ENCODE measurements at regions not wholly inside any gene's neighbourhood (a gene's known extent, or its start where the extent isn't known, plus 50 kb on each side); places are given as distances from the start of the nearest gene placed in this dataset.
"Not testable (repeated sequence)": the region's sequence is repeated elsewhere in the genome, so short reads cannot be mapped to it uniquely, and the experiment has no call there.

DNA sequence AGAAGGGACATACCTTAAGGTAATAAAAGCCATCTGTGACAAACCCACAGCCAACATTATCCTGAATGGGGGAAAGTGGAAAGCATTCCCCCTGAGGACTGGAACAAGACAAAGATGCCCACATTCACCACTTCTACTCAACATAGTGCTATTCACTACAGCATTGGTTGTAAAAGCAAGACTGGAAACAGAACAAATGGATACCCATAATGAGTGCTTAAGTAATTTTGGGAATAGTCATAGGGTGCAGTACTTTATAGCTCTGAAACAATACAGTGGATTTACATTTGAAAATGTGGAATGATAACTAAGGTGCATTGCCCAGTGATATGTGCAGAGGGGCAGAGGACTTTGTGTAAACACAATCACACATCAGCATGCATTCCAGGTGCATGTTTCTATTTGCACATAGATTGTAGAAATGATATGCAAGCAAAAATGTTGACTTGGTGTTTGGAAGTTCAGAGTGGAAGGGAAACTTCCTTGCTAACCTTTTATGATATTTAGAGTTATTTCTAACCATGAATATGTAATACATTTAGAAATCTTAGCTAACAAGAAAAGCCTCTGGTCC lies 112.3 kb downstream of the IGLL1 start:
- Mint-ChIP-seq H3K36me3 (no peaks in the 10 kb centered on the region), H3K27ac (no peak overlapping the region), H3K4me1 (ENCODE audit: low read depth in 2 of 2) (no peaks in the 10 kb centered on the region), H3K9me3 (no peaks in the 10 kb centered on the region), H3K27me3 (peaks cover 7 to 9% of the 10 kb centered on the region in 2 donors), H3K4me3 (no peak overlapping the region)
- ATAC-seq (no peak), DNase-seq (ENCODE audit: low spot score) (no peak)

DNA sequence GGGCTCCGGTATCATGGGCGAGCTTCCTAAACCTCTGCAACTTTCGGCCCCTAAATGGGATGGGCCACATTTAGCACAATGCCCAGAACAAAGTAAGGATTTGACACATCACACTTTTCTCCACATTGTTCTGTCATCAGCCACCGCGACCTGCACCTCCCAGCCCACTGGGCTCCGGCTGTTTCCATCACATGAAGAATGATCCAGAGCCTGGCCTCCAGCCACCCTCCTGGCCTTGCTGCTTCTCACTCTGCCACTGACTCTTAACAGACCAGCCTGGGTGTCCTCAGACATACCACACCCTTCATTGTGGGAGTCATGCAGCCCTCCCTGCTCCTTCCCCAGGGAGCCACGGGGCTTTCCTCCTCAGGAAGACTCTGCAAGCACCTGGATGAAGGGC lies 113.7 kb downstream of the IGLL1 start:
- ATAC-seq: no peak
- no peaks in the 10 kb centered on the region for H3K36me3 Mint-ChIP-seq
- peaks cover 10 to 23% of the 10 kb centered on the region in 2 donors for H3K27me3 Mint-ChIP-seq
- no peak overlapping the region for H3K27ac Mint-ChIP-seq
- H3K9me3 Mint-ChIP-seq: no peaks in the 10 kb centered on the region
- H3K4me3 Mint-ChIP-seq: no peak overlapping the region
- H3K4me1 Mint-ChIP-seq (ENCODE audit: low read depth in 2 of 2): no peaks in the 10 kb centered on the region
- no peak for DNase-seq (ENCODE audit: low spot score)

DNA sequence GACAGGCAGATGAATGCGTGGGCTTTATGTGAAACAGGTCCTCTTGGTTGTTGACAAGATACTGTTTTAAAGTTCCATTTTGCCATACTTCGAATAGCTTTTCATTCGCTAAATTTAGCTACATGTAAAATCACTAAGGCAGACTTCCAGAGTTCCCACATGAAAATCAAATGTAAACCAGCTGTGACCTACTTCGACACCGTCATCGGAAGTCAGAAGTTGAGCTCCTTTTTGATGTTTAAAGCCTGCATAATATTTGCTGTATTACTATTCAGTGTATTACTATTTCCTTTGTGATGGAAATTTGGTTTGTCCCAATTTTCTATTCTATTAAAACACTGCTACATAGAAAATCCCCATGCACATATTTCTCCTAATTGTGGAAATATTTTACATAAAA lies 115.3 kb downstream of the IGLL1 start:
- not testable (repeated sequence) for H3K9me3 Mint-ChIP-seq; DNase-seq (ENCODE audit: low spot score); H3K4me1 Mint-ChIP-seq (ENCODE audit: low read depth in 2 of 2); H3K4me3 Mint-ChIP-seq; H3K36me3 Mint-ChIP-seq; ATAC-seq; H3K27ac Mint-ChIP-seq
- H3K27me3 Mint-ChIP-seq: peaks cover 10 to 23% of the 10 kb centered on the region in 2 donors

DNA sequence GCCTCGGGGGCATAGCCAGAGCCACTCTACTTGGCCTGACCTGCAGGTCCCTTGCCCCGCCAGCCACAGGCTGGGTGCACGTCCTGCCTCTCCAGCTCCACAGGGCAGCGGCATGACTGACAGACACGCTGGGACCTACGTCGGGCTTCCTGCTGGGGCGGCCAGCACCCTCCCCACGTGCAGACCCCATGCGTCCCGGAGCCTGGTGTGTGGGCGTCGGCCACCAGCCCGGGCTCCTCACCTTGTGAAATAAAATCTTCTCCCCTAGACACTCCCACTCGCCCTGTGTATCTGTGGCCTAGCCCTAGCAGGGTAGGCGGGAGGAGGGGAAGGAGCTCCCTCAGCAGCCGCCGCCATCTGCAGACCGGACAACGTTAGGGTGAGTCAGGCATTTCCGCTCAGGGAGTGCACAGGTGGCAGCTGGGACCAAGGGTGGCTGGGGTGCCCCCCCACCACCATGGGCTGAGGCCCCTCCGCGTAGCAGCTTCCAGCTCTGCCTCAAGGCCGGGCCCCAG lies 119.5 kb downstream of the IGLL1 start:
- ATAC-seq: peak; percentile 46 to 60
- H3K36me3 Mint-ChIP-seq; H3K27ac Mint-ChIP-seq; H3K4me3 Mint-ChIP-seq; H3K9me3 Mint-ChIP-seq; DNase-seq (ENCODE audit: low spot score): not testable (repeated sequence)
- peaks cover 21 to 43% of the 10 kb centered on the region in 2 donors for H3K27me3 Mint-ChIP-seq
- peaks cover 12 to 13% of the 10 kb centered on the region in 2 donors for H3K4me1 Mint-ChIP-seq (ENCODE audit: low read depth in 2 of 2)

DNA sequence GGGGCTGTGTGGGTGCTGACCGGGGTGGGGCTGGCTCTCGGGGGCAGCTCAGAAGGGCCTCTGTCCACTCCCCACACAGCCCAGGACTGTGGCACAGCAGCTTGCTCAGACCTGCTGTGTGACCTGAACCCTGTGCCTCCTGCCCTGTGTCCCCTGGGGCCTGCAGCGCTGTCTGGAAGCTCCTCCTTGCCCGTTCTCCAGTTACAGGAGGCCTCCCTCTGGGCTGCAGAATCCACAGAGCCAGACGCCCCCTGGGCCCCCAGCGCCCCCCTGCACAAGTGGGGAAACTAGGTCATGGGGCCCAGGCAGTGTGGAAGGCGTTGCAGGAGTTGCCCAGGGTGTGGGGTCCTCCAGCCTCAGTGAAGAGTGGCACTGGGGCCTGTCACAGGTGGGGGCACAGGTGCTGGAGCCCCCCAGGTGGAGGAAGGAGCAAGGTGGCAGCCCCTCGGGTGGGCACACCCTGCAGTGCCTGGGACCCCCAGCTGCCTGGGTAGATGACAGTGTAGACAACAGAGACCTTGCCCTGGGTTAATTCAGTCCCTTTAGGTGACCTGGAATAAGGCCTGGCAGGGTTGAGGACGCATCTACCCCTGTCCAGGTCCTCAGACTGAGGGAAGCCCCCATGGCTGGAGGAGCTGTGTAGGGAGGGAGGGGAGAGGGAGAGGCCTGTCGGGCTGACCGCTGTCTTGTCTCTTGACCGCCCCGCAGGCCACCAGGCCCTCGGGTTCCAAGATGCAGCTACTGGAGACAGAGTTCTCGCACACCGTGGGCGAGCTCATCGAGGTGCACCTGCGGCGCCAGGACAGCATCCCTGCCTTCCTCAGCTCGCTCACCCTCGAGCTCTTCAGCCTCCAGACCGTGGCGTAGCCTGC lies 120.2 kb downstream of the IGLL1 start:
- DNase-seq (ENCODE audit: low spot score); H3K36me3 Mint-ChIP-seq; H3K9me3 Mint-ChIP-seq; H3K27ac Mint-ChIP-seq; H3K4me3 Mint-ChIP-seq; ATAC-seq: not testable (repeated sequence)
- peaks cover 21 to 43% of the 10 kb centered on the region in 2 donors for H3K27me3 Mint-ChIP-seq
- peaks cover 12 to 13% of the 10 kb centered on the region in 2 donors for H3K4me1 Mint-ChIP-seq (ENCODE audit: low read depth in 2 of 2)

DNA sequence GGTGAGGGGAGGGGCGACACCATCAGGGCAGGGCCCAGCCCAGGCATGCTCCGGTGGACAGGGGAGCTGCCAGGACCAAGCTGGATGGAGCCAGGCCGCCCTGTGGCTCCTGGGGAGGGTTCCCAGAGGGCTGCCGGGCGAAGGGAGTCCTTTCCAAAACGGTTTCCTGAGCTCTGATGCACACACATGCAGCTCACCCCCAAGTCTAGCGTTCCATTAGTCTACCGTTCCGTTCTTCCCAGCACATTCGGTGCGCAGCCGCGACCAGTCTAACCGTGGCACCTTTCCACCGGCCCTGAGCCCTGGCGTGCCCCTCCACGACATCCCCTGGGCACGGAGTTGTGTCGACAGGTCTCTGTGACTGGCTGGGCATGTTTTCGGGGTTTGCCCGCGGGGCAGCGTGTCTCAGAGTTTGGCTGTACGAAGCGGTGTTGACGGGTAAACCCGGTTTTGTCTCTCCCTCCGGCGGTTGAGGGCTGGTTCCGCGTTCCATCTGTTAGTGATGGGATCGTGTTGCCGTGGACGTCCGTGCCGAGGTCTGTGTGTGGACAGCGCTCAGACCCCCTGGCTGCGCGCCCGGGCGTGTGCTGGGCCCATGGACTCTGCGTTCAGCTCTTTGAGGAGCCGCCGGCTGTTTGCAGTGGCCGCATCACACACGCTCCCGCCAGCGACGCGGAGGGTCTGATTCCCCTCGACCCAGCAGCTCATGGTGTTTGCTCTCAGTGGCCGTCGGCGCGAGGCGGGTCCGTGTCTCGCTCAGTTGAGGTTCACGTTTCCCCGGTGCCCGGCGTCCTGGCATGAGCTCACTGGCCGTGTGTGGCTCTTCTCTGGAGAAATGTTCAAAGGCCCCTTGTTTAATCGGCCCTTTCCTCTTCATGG lies 121.2 kb downstream of the IGLL1 start:
- DNase-seq (ENCODE audit: low spot score): no peak
- H3K4me1 Mint-ChIP-seq (ENCODE audit: low read depth in 2 of 2): peaks cover 12 to 13% of the 10 kb centered on the region in 2 donors
- ATAC-seq: no peak
- no peaks in the 10 kb centered on the region for H3K36me3 Mint-ChIP-seq
- H3K27ac Mint-ChIP-seq: no peak overlapping the region
- peaks cover 17 to 35% of the 10 kb centered on the region in 2 donors for H3K27me3 Mint-ChIP-seq
- no peak overlapping the region for H3K4me3 Mint-ChIP-seq
- no peaks in the 10 kb centered on the region for H3K9me3 Mint-ChIP-seq

DNA sequence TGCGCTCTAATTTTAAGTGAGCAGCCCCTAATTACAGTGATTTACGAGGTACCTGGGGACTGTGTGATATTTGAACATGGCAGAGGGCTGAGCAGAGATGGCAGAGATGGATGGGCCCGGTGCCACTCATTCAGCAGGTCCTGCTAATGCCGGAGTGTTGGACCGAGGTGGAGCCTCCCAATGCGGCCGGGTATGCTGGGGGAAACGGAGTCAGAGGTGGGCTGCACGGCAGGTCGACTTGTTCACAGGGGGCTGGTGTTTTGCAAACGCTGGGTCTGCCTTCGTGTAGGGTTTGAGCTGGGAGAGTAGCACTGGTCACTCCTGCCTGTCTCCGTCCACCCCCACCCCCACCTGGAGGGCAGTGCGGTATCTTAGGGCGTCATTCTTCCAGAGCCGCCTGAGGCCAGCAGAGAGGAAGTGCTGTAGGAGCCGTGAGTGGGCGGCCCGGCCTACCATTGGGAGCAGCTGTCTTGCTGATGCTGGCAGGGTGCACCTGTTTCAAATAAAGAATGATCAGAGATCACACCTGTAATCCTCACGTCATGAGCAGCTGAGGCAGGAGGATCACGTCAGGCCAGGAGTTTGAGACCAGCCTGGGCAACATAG lies 122.6 kb downstream of the IGLL1 start:
- DNase-seq (ENCODE audit: low spot score) (no peak), ATAC-seq (no peak)
- Mint-ChIP-seq H3K4me3 (no peak overlapping the region), H3K36me3 (no peaks in the 10 kb centered on the region), H3K9me3 (no peaks in the 10 kb centered on the region), H3K27me3 (peaks cover 13 to 31% of the 10 kb centered on the region in 2 donors), H3K27ac (no peak overlapping the region), H3K4me1 (ENCODE audit: low read depth in 2 of 2) (peaks cover 12 to 13% of the 10 kb centered on the region in 2 donors)

DNA sequence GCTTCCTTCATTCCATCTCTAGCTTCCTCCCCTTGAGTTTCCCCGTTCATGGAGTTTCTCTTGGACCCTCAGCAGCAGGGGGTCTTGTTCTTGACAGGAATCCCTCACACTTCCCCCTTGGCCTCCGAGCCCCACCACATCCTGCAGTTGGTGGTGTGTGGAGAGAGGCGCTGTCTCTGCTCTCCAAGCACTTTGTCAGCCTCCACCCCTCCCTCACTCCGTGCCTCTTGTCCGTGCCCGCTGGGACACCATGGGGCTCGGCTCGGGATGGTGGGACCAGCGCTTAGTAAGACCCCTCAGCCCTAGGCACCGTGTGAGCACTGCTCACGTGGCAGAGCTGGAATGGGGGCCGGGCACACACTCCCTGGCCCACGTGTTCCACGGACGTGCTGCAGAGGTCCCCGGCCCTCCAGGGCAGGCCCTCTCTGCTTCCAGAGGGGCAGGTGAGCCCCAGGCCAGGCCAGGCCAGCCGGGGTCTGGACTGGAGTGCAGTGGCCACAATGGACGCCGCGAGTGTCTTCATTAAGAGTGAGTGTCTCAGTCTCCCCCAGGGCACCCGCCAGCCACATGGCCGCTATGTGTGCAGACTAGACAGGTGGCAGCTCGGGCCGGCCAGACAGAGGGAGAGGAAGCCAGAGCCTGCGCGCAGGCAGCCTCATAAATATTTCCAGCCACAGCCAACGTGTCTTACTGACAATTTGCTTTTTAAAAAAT lies 123.3 kb downstream of the IGLL1 start:
- H3K36me3 Mint-ChIP-seq; DNase-seq (ENCODE audit: low spot score); H3K4me3 Mint-ChIP-seq; H3K27ac Mint-ChIP-seq; H3K9me3 Mint-ChIP-seq: not testable (repeated sequence)
- H3K27me3 Mint-ChIP-seq: peaks cover 11 to 24% of the 10 kb centered on the region in 2 donors
- H3K4me1 Mint-ChIP-seq (ENCODE audit: low read depth in 2 of 2): peaks cover 12 to 13% of the 10 kb centered on the region in 2 donors
- ATAC-seq: peak in 1 of 2 donors; percentile 60

DNA sequence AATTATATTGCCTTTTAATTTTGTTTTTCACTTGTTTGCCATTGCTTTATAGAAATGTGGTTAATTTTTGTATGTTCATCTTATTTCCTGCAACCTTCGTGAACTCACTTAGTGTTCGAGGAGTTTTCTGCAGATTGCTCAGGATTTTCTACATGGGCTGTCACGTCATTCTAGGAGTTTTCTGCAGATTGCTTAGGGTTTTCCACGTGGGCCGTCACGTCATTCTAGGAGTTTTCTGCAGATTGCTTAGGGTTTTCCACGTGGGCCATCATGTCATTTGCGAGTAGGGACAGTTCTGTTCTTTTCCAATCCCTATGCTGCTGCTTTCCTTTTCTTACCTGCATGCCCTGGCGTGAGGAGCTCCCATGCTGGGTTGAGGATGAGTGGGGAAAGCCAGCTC lies 125.7 kb downstream of the IGLL1 start:
- DNase-seq (ENCODE audit: low spot score); H3K36me3 Mint-ChIP-seq; H3K4me3 Mint-ChIP-seq; ATAC-seq; H3K27ac Mint-ChIP-seq; H3K9me3 Mint-ChIP-seq: not testable (repeated sequence)
- Mint-ChIP-seq H3K4me1 (ENCODE audit: low read depth in 2 of 2) (peaks cover 12 to 13% of the 10 kb centered on the region in 2 donors), H3K27me3 (peaks cover 11 to 19% of the 10 kb centered on the region in 2 donors)

DNA sequence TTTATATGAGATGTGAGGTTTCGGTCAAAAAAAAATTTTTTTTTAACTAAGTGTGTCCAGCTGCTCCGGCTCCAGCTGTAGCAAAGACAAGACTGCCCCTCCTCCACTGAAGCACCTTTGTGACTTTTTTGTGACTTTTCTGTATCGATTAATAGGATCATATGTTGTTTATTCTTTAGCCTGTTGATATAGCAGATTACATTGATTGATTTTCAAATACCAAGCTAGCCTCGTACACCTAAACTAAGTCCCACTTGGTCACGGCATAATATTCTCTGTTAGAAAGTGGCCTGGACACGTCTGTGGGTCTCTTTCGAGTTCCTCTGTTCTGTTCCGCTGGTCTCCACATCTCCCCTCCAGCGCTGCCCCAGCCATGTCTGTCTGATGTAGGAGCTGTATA lies 126.8 kb downstream of the IGLL1 start:
- H3K9me3 Mint-ChIP-seq: no peaks in the 10 kb centered on the region
- peaks cover 11 to 19% of the 10 kb centered on the region in 2 donors for H3K27me3 Mint-ChIP-seq
- no peak overlapping the region for H3K27ac Mint-ChIP-seq
- H3K36me3 Mint-ChIP-seq: no peaks in the 10 kb centered on the region
- peaks cover 12 to 13% of the 10 kb centered on the region in 2 donors for H3K4me1 Mint-ChIP-seq (ENCODE audit: low read depth in 2 of 2)
- H3K4me3 Mint-ChIP-seq: no peak overlapping the region
- ATAC-seq: no peak
- DNase-seq (ENCODE audit: low spot score): no peak

DNA sequence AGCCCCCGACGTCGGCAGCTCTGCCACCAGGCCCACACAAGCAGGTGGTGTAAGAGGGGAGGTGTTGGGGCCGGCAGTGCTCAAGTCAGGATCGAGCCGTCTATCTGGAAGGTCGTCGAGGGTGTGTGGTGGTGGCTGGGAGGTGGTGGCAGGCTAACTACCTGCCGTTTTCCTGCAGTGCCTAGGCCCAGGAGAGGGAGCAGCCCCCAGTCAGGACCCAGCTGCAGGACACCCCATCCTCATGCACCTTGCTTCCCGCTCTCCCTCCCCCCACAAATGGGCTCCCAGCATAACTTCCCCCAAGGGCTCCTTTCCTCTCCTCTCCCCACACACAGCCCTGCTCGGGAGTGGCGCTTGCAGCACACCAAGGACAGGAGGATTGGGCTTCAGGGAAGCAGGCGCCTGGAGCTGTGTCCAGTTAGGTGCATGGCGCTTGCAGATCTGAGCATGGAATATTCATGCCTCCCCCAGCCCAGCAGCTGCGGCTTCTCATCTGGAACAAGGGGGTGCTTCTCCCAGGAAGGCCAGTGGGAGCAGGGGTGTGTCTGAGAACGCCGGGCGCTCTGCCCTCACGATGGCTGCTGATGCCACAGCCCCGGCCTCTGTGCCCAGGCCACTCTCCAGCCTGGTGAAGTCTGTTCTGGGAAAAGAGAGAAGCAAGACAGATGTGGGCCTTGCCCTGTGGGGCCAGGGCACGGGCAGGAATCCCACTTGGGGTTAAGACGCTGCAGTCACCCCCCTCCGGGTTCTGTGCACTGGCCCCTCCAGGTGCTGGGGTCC lies 127.7 kb downstream of the IGLL1 start:
- peaks cover under 1% of the 10 kb centered on the region for H3K36me3 Mint-ChIP-seq
- no peaks in the 10 kb centered on the region for H3K9me3 Mint-ChIP-seq
- H3K27ac Mint-ChIP-seq: no peak overlapping the region
- H3K4me1 Mint-ChIP-seq (ENCODE audit: low read depth in 2 of 2): peaks cover 12 to 13% of the 10 kb centered on the region in 2 donors
- no peak overlapping the region for H3K4me3 Mint-ChIP-seq
- DNase-seq (ENCODE audit: low spot score): no peak
- H3K27me3 Mint-ChIP-seq: peaks cover 11 to 17% of the 10 kb centered on the region in 2 donors
- no peak for ATAC-seq

DNA sequence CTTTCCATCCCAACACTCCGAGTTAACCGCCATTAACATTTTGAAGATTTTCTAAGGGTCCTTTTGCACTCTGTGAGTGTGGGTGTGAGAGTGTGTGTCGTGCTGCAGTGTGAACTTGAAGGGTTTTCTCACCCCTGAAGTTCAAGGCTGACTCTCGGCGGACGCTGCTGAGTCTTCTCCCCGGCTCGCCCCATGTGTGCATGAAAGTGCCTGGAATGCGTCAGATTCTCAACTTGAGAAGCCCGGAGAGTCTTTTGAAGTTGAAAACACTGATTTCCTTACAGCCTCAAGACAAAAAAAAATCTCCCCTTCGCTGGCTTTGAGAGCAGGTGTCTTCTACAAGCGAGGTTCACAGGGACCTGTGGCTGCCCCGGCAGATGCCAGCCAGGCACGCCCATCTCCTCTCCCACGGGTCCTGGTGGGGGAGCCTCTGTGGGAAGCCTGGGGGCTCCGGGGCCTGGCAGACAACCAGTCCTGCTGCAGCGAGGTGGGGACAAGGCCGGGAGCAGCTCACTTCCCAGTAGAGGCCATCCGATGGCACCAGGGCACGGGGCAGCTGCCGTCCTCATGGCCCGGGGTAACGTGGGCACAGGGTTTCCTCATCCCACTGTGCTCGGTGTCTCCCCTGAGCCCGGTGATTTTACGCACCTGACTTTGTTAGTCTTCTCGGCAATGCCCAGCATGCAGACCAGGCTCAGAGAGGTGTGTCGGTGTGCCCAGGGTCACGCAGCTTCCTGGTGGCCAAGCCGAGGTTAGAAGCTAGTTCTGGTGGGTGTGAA lies 128.4 kb downstream of the IGLL1 start:
- DNase-seq (ENCODE audit: low spot score); H3K27me3 Mint-ChIP-seq; H3K9me3 Mint-ChIP-seq; H3K4me1 Mint-ChIP-seq (ENCODE audit: low read depth in 2 of 2); H3K36me3 Mint-ChIP-seq; ATAC-seq; H3K27ac Mint-ChIP-seq; H3K4me3 Mint-ChIP-seq: not testable (repeated sequence)

All from natural killer cell treated with Interleukin-12 subunit alpha and Interleukin-12 subunit beta and Interleukin-15 and Interleukin-18, amount 100 ng/mL, for 72 hours (primary cell).